ENCODE measurements at regions not wholly inside any gene's neighbourhood (a gene's known extent, or its start where the extent isn't known, plus 50 kb on each side); places are given as distances from the start of the nearest gene placed in this dataset.

- DNase-seq (ENCODE audit: low read depth), result peak; percentile 41
- no peak overlapping the region for H3K4me3 ChIP-seq (ENCODE audit: low read length)
- TF ChIP-seq CTCF (IDR thresholded peaks at IDR 0.05; ENCODE audit: insufficient read depth, low read depth, low read length, missing control alignments), result no peak
Observed at GRCh38 chr2:64793701-64794100, 140.0 kb upstream of the SERTAD2 start.

- DNase-seq (ENCODE audit: low read depth), result no peak
- H3K4me3 ChIP-seq (ENCODE audit: low read length), result no peak overlapping the region
- no peak for TF ChIP-seq CTCF (IDR thresholded peaks at IDR 0.05; ENCODE audit: insufficient read depth, low read depth, low read length, missing control alignments)
Observed at GRCh38 chr2:64794426-64794995, 140.8 kb upstream of the SERTAD2 start.

- no peak for TF ChIP-seq CTCF (IDR thresholded peaks at IDR 0.05; ENCODE audit: insufficient read depth, low read depth, low read length, missing control alignments)
- no peak for DNase-seq (ENCODE audit: low read depth)
- H3K4me3 ChIP-seq (ENCODE audit: low read length), result no peak overlapping the region
Observed at GRCh38 chr2:64795024-64795592, 141.4 kb upstream of the SERTAD2 start.

- H3K4me3 ChIP-seq (ENCODE audit: low read length), result no peak overlapping the region
- DNase-seq (ENCODE audit: low read depth), result no peak
Observed at GRCh38 chr2:64796926-64797325, 143.2 kb upstream of the SERTAD2 start.

GRCh38 chr2:64797881-64798575 is 144.3 kb upstream of the SERTAD2 start:
- H3K4me3 ChIP-seq (ENCODE audit: low read length), result no peak overlapping the region
- DNase-seq (ENCODE audit: low read depth), result peak; percentile 47
- TF ChIP-seq CTCF (IDR thresholded peaks at IDR 0.05; ENCODE audit: insufficient read depth, low read depth, low read length, missing control alignments), result no peak

More at GRCh38 chr2:64796926-64797325, 143.2 kb upstream of the SERTAD2 start:
- no peak for TF ChIP-seq CTCF (IDR thresholded peaks at IDR 0.05; ENCODE audit: insufficient read depth, low read depth, low read length, missing control alignments)

GRCh38 chr2:64799592-64800252 is 146.0 kb upstream of the SERTAD2 start:
- peak; percentile 71 for DNase-seq (ENCODE audit: low read depth)
- H3K4me3 ChIP-seq (ENCODE audit: low read length), result no peak overlapping the region
- TF ChIP-seq CTCF (IDR thresholded peaks at IDR 0.05; ENCODE audit: insufficient read depth, low read depth, low read length, missing control alignments), result no peak
